HPDE6-E6E7 (cell line): ENCODE measurements at regions not wholly inside any gene's neighbourhood (a gene's known extent, or its start where the extent isn't known, plus 50 kb on each side); places are given as distances from the start of the nearest gene placed in this dataset.

ENCODE experiments used
- DNase-seq: peaks from one replicate; pipeline ENCODE4 v3.0.0; 2011; ENCODE audit warnings: missing footprints; ENCODE audit errors: extremely low spot score

GRCh38 chr5:41670854-41671479, 160.6 kb upstream of the PLCXD3 start:
- no peak for DNase-seq

- DNase-seq = no peak
Observed at GRCh38 chr5:41670216-41670615, 159.8 kb upstream of the PLCXD3 start.

GRCh38 chr5:41661254-41661653, 150.9 kb upstream of the PLCXD3 start:
- DNase-seq = no peak

- no peak for DNase-seq
Observed at GRCh38 chr5:41656597-41656996, 146.2 kb upstream of the PLCXD3 start.

- DNase-seq = no peak
Observed at GRCh38 chr5:41650131-41650530, 139.7 kb upstream of the PLCXD3 start.

- no peak for DNase-seq
Observed at GRCh38 chr5:41649659-41650058, 139.3 kb upstream of the PLCXD3 start.

GRCh38 chr5:41648996-41649395, 138.6 kb upstream of the PLCXD3 start:
- DNase-seq = no peak

GRCh38 chr5:41641621-41642020, 131.2 kb upstream of the PLCXD3 start:
- DNase-seq = no peak

- no peak for DNase-seq
Observed at GRCh38 chr5:41638685-41639084, 128.3 kb upstream of the PLCXD3 start.

- DNase-seq = peak; percentile 4
Observed at GRCh38 chr5:41637869-41638268, 127.5 kb upstream of the PLCXD3 start.

- DNase-seq = no peak
Observed at GRCh38 chr5:41637424-41637823, 127.0 kb upstream of the PLCXD3 start.

- DNase-seq = no peak
Observed at GRCh38 chr5:41636605-41637004, 126.2 kb upstream of the PLCXD3 start.

- DNase-seq = no peak
Observed at GRCh38 chr5:41629897-41630296, 119.5 kb upstream of the PLCXD3 start.

GRCh38 chr5:41625571-41625970, 115.2 kb upstream of the PLCXD3 start:
- DNase-seq = no peak

- DNase-seq = no peak
Observed at GRCh38 chr5:41621420-41621819, 111.0 kb upstream of the PLCXD3 start.

- no peak for DNase-seq
Observed at GRCh38 chr5:41617843-41618515, 107.6 kb upstream of the PLCXD3 start.

- DNase-seq = no peak
Observed at GRCh38 chr5:41610386-41610785, 100.0 kb upstream of the PLCXD3 start.

- DNase-seq = no peak
Observed at GRCh38 chr5:41600731-41601130, 90.3 kb upstream of the PLCXD3 start.

- DNase-seq = no peak
Observed at GRCh38 chr5:41598011-41598410, 87.6 kb upstream of the PLCXD3 start.

GRCh38 chr5:41587668-41588067, 77.3 kb upstream of the PLCXD3 start:
- no peak for DNase-seq

GRCh38 chr5:41575110-41575779, 64.8 kb upstream of the PLCXD3 start:
- DNase-seq = no peak

- no peak for DNase-seq
Observed at GRCh38 chr5:41574391-41574790, 64.0 kb upstream of the PLCXD3 start.
